ENCODE measurements at regions not wholly inside any gene's neighbourhood (a gene's known extent, or its start where the extent isn't known, plus 50 kb on each side); places are given as distances from the start of the nearest gene placed in this dataset.

DNA sequence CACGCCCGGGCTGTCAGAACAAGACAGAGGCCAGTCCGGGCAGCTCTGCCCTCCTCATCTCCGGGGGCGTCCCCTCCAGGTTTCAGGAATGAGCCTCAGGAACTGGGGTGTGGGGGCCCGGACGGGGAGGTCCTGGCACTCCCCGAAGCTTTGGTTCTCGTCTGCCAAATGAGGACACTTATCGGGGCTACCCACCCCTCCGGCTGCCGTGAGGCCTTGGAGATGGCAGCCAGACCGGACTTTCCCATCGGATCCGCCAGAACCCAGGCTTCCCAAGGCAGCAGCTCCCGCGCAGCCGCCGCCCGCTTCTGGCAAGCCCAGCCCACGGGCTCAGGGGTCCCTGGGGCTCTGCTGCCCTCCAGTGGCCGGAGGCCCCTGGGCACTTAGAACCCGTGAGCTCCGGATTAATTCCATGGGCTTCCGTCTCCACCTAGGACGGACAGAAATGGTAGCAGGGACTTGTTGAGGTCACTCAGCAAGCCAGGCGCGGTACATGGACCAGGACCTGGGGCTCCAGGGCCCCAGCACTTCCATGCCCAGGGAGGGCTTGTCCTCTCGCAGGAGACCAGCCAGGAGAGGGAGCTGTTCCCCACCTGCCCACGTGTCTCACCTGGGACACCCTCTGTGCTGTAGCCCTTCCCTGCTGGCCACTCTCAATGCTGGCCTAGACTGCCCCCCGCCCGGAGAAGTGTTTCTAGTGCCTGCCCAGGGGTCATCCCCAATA, 89.4 kb downstream of the LINGO1 start:
- Histone ChIP-seq H3K27me3 (ENCODE audit: insufficient read depth, low read depth, severe bottlenecking) (no peaks in the 10 kb centered on the region), H3K36me3 (no peaks in the 10 kb centered on the region), H3K4me3 (ENCODE audit: low read depth, low read length) (peak overlapping the region; percentile 41), H3K27ac (peak overlapping the region; percentile 63), H3K9me3 (ENCODE audit: severe bottlenecking) (peaks cover 2% of the 10 kb centered on the region)
- DNase-seq, result peak; percentile 87
- TF ChIP-seq, protein P1, sequence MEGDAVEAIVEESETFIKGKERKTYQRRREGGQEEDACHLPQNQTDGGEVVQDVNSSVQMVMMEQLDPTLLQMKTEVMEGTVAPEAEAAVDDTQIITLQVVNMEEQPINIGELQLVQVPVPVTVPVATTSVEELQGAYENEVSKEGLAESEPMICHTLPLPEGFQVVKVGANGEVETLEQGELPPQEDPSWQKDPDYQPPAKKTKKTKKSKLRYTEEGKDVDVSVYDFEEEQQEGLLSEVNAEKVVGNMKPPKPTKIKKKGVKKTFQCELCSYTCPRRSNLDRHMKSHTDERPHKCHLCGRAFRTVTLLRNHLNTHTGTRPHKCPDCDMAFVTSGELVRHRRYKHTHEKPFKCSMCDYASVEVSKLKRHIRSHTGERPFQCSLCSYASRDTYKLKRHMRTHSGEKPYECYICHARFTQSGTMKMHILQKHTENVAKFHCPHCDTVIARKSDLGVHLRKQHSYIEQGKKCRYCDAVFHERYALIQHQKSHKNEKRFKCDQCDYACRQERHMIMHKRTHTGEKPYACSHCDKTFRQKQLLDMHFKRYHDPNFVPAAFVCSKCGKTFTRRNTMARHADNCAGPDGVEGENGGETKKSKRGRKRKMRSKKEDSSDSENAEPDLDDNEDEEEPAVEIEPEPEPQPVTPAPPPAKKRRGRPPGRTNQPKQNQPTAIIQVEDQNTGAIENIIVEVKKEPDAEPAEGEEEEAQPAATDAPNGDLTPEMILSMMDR (IDR thresholded peaks at IDR 0.05; ENCODE audit: low read depth, low read length), result peak; percentile 82

DNA sequence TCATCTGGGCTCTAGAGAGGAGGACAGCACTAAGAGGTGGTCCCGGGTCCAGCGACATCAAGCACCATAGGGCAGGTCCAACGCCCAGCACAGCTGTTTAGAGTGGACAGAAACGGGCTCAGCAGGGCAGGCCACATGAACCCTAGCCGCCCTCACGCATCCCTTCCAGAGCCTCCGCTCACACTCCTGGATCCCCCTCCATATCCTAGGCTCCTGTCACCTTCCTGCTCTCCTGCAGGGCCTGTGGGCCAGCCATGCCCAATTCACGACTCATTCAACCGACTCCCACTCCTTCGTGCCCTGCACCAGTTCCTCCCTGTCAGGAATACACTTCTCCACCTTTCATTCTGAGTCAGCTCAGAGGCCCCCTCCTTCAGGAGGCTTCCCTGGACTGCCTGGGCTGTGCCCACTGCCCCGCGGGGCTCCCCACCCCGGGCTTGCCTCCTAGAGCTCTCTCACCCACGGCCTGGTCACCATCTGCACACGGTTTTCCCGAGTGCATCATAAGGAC, 90.2 kb downstream of the LINGO1 start:
- H3K36me3 ChIP-seq, result no peaks in the 10 kb centered on the region
- TF ChIP-seq, protein P1 (IDR thresholded peaks at IDR 0.05; ENCODE audit: low read depth, low read length), result no peak
- H3K4me3 ChIP-seq (ENCODE audit: low read depth, low read length), result no peak overlapping the region
- peaks cover 2% of the 10 kb centered on the region for H3K9me3 ChIP-seq (ENCODE audit: severe bottlenecking)
- no peak for DNase-seq
- no peaks in the 10 kb centered on the region for H3K27me3 ChIP-seq (ENCODE audit: insufficient read depth, low read depth, severe bottlenecking)
- H3K27ac ChIP-seq, result peak overlapping the region; percentile 63; the same call in 1 of the 2 replicates

DNA sequence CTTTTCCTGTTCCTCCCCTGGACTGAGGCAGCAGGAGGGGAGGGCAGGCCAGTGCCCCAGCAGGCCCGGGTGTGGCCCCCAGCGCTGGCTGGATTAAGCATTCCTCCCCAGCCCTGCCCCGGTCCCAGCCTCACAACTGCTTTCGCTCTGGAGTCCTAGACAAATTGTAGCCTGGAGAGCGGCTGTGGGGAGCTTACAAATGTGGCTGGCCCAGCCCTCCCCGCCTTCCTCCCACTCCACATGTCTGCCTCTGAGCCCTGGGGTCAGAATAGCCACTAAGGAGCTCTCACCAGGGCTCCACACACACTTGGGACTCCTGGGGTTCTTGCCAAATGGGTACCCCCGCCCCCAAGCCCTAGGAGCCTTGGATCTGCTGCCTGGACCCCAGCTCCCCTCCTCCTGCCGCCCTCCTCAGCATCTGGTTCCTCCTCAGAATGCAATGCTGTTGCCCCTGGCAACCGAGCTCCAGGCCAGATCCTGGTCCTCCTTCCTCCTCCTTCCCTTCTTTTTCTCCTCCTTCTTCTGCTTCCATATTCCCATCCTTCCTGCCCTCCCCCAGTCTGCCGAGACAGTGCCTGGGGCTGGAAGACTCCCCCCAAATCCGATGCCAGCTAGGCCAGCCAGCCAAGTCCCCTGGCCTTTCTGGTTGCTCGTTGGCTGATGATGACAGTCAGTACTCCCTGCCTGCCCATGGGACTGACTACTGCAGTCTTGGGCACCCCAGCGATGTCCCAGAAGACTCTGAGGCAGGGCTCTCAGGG, 91.1 kb downstream of the LINGO1 start:
- no peak overlapping the region for H3K4me3 ChIP-seq (ENCODE audit: low read depth, low read length)
- H3K36me3 ChIP-seq, result no peaks in the 10 kb centered on the region
- peaks cover 2% of the 10 kb centered on the region for H3K9me3 ChIP-seq (ENCODE audit: severe bottlenecking)
- no peaks in the 10 kb centered on the region for H3K27me3 ChIP-seq (ENCODE audit: insufficient read depth, low read depth, severe bottlenecking)
- TF ChIP-seq, protein P1 (IDR thresholded peaks at IDR 0.05; ENCODE audit: low read depth, low read length), result no peak
- no peak overlapping the region for H3K27ac ChIP-seq
- DNase-seq, result no peak

DNA sequence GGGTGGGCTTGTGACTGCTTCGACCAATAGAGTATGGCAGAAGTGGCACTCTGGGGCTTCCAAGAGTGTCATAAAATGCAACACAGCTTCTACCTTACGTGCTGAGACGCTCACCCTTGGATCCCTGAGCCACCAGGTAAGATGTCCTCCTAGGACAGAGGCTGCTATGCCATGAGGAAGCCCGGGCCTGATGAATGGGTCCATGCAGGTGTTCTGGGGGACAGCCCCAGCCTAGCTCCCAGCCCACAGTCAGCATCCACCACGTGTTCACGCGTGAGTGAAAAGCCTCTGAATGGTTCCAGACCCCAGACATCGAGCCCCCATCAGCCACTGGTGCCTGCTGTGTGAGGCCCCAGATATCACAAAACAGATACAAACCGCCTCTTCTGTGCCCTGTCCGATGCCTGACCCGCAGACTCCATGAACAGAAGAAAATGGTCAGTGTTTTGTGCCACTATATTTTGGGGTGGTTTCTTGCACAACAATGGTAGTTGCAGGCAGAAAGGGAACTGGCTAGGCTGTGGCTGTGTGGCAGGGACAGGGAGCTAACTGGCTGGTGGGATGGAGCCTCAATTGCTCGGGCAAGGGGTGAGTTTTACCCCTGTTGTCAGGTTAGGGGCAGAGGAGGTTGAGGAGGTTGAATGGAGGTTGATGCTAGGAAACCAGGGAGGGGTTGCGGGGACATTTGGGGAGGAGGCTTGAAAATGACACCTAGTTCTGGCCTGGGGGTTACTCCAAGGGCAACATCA, 92.2 kb downstream of the LINGO1 start:
- peaks cover 2% of the 10 kb centered on the region for H3K9me3 ChIP-seq (ENCODE audit: severe bottlenecking)
- no peak overlapping the region for H3K4me3 ChIP-seq (ENCODE audit: low read depth, low read length)
- no peaks in the 10 kb centered on the region for H3K27me3 ChIP-seq (ENCODE audit: insufficient read depth, low read depth, severe bottlenecking)
- no peak overlapping the region for H3K27ac ChIP-seq
- TF ChIP-seq, protein P1 (IDR thresholded peaks at IDR 0.05; ENCODE audit: low read depth, low read length), result no peak
- H3K36me3 ChIP-seq, result no peaks in the 10 kb centered on the region
- DNase-seq, result no peak

DNA sequence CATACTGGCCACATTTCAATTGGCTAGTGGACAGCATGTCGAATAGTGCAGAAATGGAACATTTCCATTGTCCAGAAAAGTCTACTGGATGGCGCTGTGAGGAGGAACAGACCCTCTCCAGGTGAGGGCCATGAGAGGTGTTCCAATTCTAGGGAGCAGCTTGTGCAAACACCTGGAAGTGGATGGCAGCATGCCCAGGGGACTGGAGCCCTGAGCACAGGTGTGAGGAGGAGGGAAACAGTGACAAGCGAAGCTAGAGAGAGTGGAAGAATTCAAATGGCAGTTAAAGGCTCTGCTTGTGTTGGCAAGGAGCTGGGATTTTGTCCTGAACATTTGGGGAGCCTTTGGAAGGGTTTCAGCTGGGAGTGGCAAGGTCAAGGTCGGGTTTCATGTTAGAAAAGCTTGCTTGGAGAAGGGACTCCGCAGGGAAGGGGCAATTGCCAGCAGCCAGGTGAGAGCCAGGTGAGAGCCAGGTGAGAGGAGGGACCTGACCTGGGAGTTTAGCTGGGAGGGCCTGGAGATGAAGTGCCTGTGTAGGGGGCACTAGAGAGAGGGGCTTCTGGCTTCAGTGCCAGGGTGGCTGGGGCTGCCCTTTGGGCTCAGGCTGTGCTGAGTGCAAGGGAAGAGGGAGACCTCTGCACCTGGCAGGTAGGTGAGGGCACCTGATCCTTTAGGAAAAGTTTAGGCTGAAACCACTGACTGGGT, 93.8 kb downstream of the LINGO1 start:
- Histone ChIP-seq H3K27ac (no peak overlapping the region), H3K4me3 (ENCODE audit: low read depth, low read length) (no peak overlapping the region), H3K27me3 (ENCODE audit: insufficient read depth, low read depth, severe bottlenecking) (no peaks in the 10 kb centered on the region)

More for the DNA sequence above, 93.8 kb downstream of the LINGO1 start:
- TF ChIP-seq, protein P1 (IDR thresholded peaks at IDR 0.05; ENCODE audit: low read depth, low read length), result no peak
- DNase-seq, result no peak
- H3K9me3 ChIP-seq (ENCODE audit: severe bottlenecking), result peaks cover 2% of the 10 kb centered on the region
- no peaks in the 10 kb centered on the region for H3K36me3 ChIP-seq
